GM13976 (cell line): ENCODE measurements at regions not wholly inside any gene's neighbourhood (a gene's known extent, or its start where the extent isn't known, plus 50 kb on each side); places are given as distances from the start of the nearest gene placed in this dataset.

ENCODE experiments used
- DNase-seq: peaks from one replicate; pipeline ENCODE4 v3.0.0; 2012; ENCODE audit warnings: low spot score
- CTCF ChIP-seq: IDR thresholded peaks from 2 replicates; pipeline ENCODE4 v1.5.1; 2012; ENCODE audit warnings: borderline replicate concordance, mild to moderate bottlenecking; ENCODE audit not compliant: insufficient read depth; ENCODE audit errors: extremely low read depth, missing control alignments, control extremely low read depth
- in situ Hi-C: fragments of 300-500 bp; cut with MboI; formaldehyde crosslinking; loops from one replicate; pipeline ENCODE4 v1.12.0; 2022; ENCODE audit warnings: low sequenced_read_pairs, mixed read lengths, inconsistent platforms; ENCODE audit not compliant: unreplicated experiment

DNA sequence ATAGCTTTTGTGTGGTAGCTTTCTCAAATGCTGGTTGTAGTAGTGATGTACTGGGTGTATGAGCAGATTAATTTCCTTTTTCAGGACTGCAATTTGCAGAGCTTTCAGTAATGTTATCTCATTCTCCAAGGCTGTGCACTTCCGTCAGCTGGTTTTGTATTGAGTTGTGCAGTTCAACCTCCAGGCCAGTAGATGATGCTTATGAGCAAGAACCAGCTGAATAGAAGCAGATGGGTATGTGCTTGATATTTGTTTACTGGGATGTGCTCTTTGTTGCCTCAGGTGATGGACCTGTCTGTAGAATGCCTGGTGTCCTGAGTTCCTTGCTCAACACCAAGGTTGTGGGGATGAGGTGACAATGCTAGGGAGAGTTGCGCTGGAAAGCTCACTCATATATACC, 462.8 kb downstream of the PCDH18 start:
- DNase-seq = no peak
- in situ Hi-C loops = no loop called here
- TF ChIP-seq CTCF = peak; percentile 7

DNA sequence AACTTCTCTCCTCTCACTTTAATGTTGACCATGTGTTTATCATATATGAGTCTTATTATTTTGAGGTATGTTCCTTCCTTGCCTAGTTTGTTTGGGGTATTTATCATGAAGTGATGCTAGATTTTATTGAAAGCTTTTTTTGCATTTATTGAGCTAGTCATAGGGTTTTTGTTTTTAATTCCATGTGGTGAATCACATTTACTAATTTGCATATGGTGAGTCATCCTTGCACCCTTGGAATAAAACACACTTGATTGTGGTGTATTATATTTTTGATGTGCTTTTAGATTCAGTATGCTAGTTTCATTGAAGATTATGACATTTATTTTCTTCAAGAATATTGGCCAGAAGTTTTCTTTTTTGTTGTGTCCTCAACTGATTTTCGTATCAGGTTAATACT, 464.6 kb downstream of the PCDH18 start:
- in situ Hi-C loops = no loop called here
- no peak for TF ChIP-seq CTCF
- DNase-seq = no peak

DNA sequence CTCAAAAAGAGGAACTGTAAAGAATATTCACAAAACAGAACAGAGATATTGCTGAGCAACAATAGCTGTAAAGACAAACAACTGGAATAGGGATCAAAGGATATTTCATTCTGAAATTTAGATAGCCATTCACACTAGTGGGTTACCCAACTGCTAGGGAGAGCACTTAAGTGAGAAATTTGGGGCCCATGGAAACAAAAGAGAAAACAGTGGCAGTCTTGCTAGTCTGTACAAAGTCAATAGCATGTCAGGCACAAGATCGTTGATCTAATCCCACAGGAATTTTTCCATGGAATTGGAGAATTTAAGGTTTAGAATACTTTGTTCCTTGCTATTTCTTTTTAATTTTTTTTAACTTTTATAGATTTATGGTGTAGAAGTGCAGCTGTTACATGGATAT, 467.0 kb downstream of the PCDH18 start:
- no peak for DNase-seq
- in situ Hi-C loops = no loop called here
- no peak for TF ChIP-seq CTCF

- in situ Hi-C loops = no loop called here
- TF ChIP-seq CTCF = no peak
- DNase-seq = no peak
These were observed 468.3 kb downstream of the PCDH18 start for GRCh38 chr4:137063961-137064360.

- no peak for TF ChIP-seq CTCF
- in situ Hi-C loops = no loop called here
- DNase-seq = no peak
These were observed 489.1 kb downstream of the PCDH18 start for GRCh38 chr4:137043184-137043583.

GRCh38 chr4:137039370-137039769, 492.9 kb downstream of the PCDH18 start:
- DNase-seq = no peak
- TF ChIP-seq CTCF = no peak
- in situ Hi-C loops = no loop called here

DNA sequence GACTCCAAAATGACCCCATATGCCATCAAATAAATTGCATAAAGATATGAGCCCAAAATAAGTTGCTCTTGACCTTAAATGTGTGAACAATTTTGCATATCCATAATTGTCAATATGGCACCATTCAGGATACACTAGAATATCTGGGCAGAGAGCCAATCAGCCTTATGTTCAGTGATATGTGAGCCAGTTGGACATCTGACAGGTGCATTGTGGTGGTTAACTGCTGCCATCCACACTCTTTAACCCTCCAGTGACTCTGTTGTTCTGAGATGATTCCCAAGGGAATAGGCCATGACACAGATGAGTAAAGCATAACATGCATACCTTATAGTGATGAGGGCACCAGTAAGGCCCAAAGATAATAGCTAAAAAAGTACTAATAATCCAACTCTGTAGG, 500.1 kb downstream of the PCDH18 start:
- TF ChIP-seq CTCF = no peak
- DNase-seq = no peak
- in situ Hi-C loops = no loop called here
